Smooth muscle cell (in vitro differentiated cells): ENCODE measurements at regions not wholly inside any gene's neighbourhood (a gene's known extent, or its start where the extent isn't known, plus 50 kb on each side); places are given as distances from the start of the nearest gene placed in this dataset.

Experiments used
- DNase-seq: peaks from one replicate; lab custom pipeline; 2025; ENCODE audit not compliant: unreplicated experiment; lab: John Stamatoyannopoulos, UW
- H2AFZ ChIP-seq: fragments of 200-600 bp; sonication (generic); 2 replicates; pipeline ENCODE4 v1.6.0; 2016; ENCODE audit warnings: antibody characterized with exemption, low read depth, mild to moderate bottlenecking
- H3F3A ChIP-seq: fragments of 200-600 bp; sonication (generic); 2 replicates; pipeline ENCODE4 v1.6.0; 2017; ENCODE audit warnings: antibody characterized with exemption, low read depth
- H3K27ac ChIP-seq: fragments of 200-600 bp; sonication (generic); 2 replicates; pipeline ENCODE4 v1.5.1; 2016; ENCODE audit warnings: low read depth, mild to moderate bottlenecking
- H3K27me3 ChIP-seq: fragments of 200-600 bp; sonication (generic); 2 replicates; pipeline ENCODE4 v1.6.1; 2016; ENCODE audit warnings: low read depth, mild to moderate bottlenecking
- H3K36me3 ChIP-seq: fragments of 200-600 bp; sonication (generic); 2 replicates; pipeline ENCODE4 v1.5.1; 2016; ENCODE audit warnings: low read depth
- H3K4me1 ChIP-seq: fragments of 200-600 bp; sonication (generic); 2 replicates; pipeline ENCODE4 v1.5.1; 2016; ENCODE audit warnings: low read depth
- H3K4me2 ChIP-seq: fragments of 200-600 bp; sonication (generic); 2 replicates; pipeline ENCODE4 v1.6.0; 2016; ENCODE audit warnings: mild to moderate bottlenecking
- H3K4me3 ChIP-seq: fragments of 200-600 bp; sonication (generic); 2 replicates; pipeline ENCODE4 v1.5.1; 2016; ENCODE audit warnings: mild to moderate bottlenecking
- H3K79me2 ChIP-seq: fragments of 200-600 bp; sonication (generic); 2 replicates; pipeline ENCODE4 v1.6.0; 2016; ENCODE audit warnings: low read depth, mild to moderate bottlenecking
- H3K9ac ChIP-seq: fragments of 200-600 bp; sonication (generic); 2 replicates; pipeline ENCODE4 v1.6.0; 2016; ENCODE audit warnings: low read depth
- H3K9me3 ChIP-seq: fragments of 200-600 bp; sonication (generic); replicated peaks from 2 replicates; pipeline ENCODE4 v1.5.1; 2016; ENCODE audit warnings: low read depth
- H4K20me1 ChIP-seq: fragments of 200-600 bp; sonication (generic); 2 replicates; pipeline ENCODE4 v1.6.0; 2016; ENCODE audit warnings: low read depth
- CTCF ChIP-seq: fragments of 200-600 bp; sonication (generic); IDR thresholded peaks from 2 replicates; pipeline ENCODE4 v1.5.1; 2017; ENCODE audit warnings: borderline replicate concordance, mild to moderate bottlenecking, antibody characterized with exemption; ENCODE audit not compliant: insufficient read depth, poor library complexity, severe bottlenecking
- WGBS: methylation state at CpG from one replicate; pipeline ENCODE4 v1.1.7; 2016; ENCODE audit warnings: low lambda C conversion rate; 5-methylcytosine and 5-hydroxymethylcytosine counted together

- Histone ChIP-seq H3K4me2 (no peak overlapping the region), H3K9me3 (no peaks in the 10 kb centered on the region), H3K27me3 (no peaks in the 10 kb centered on the region), H3K4me1 (peaks cover 10% of the 10 kb centered on the region), H3K36me3 (no peaks in the 10 kb centered on the region), H3K27ac (no peak overlapping the region), H3K79me2 (no peaks in the 10 kb centered on the region), H2AFZ (no peak overlapping the region), H3F3A (no peaks in the 10 kb centered on the region), H3K4me3 (no peak overlapping the region), H3K9ac (no peak overlapping the region), H4K20me1 (no peaks in the 10 kb centered on the region)
- no peak for TF ChIP-seq CTCF
- WGBS, result 58% methylated on average over 2 of the region's 2 CpGs
- no peak for DNase-seq
Observed at GRCh38 chr7:85764034-85764433, 577.2 kb upstream of the SEMA3D start.

GRCh38 chr7:85757348-85757747 lies 570.5 kb upstream of the SEMA3D start:
- no peak for TF ChIP-seq CTCF
- H3K27me3 ChIP-seq, result no peaks in the 10 kb centered on the region
- no peaks in the 10 kb centered on the region for H4K20me1 ChIP-seq
- H3K4me2 ChIP-seq, result no peak overlapping the region
- H2AFZ ChIP-seq, result no peak overlapping the region
- H3K79me2 ChIP-seq, result no peaks in the 10 kb centered on the region
- no peaks in the 10 kb centered on the region for H3K9me3 ChIP-seq
- H3K4me3 ChIP-seq, result no peak overlapping the region
- H3K36me3 ChIP-seq, result no peaks in the 10 kb centered on the region
- no peak overlapping the region for H3K27ac ChIP-seq
- no peak overlapping the region for H3K9ac ChIP-seq
- WGBS, result 100% methylated on average over 1 of the region's 1 CpG
- DNase-seq, result no peak
- no peaks in the 10 kb centered on the region for H3K4me1 ChIP-seq
- no peaks in the 10 kb centered on the region for H3F3A ChIP-seq

GRCh38 chr7:85750454-85750949 lies 563.6 kb upstream of the SEMA3D start:
- Histone ChIP-seq H3K9ac (no peak overlapping the region), H4K20me1 (no peaks in the 10 kb centered on the region), H3F3A (no peaks in the 10 kb centered on the region), H3K4me1 (no peaks in the 10 kb centered on the region), H3K9me3 (no peaks in the 10 kb centered on the region), H3K36me3 (no peaks in the 10 kb centered on the region), H3K4me3 (no peak overlapping the region), H3K27ac (no peak overlapping the region), H2AFZ (no peak overlapping the region), H3K79me2 (no peaks in the 10 kb centered on the region), H3K4me2 (no peak overlapping the region), H3K27me3 (no peaks in the 10 kb centered on the region)
- WGBS, result 8% methylated on average over 14 of the region's 14 CpGs
- peak; percentile 85 for TF ChIP-seq CTCF
- DNase-seq, result no peak

GRCh38 chr7:85749696-85750453 lies 563.0 kb upstream of the SEMA3D start:
- TF ChIP-seq CTCF, result no peak
- Histone ChIP-seq H3K4me3 (no peak overlapping the region), H3K36me3 (no peaks in the 10 kb centered on the region), H3K9ac (no peak overlapping the region), H4K20me1 (no peaks in the 10 kb centered on the region), H3K79me2 (no peaks in the 10 kb centered on the region), H3K4me2 (no peak overlapping the region), H3F3A (no peaks in the 10 kb centered on the region), H3K27ac (no peak overlapping the region), H2AFZ (no peak overlapping the region), H3K9me3 (no peaks in the 10 kb centered on the region), H3K27me3 (no peaks in the 10 kb centered on the region), H3K4me1 (no peaks in the 10 kb centered on the region)
- DNase-seq, result no peak
- 57% methylated on average over 13 of the region's 13 CpGs for WGBS
